WERI-Rb-1 (cell line): ENCODE measurements at regions not wholly inside any gene's neighbourhood (a gene's known extent, or its start where the extent isn't known, plus 50 kb on each side); places are given as distances from the start of the nearest gene placed in this dataset.

Source experiments
- DNase-seq: peaks from one replicate; pipeline ENCODE4 v3.0.0-alpha.2; 2020
- H3K27ac ChIP-seq: fragments of 250-450 bp; sonication (Bioruptor Pico); 2 replicates; pipeline ENCODE4 v1.5.1; 2020; ENCODE audit warnings: mild to moderate bottlenecking, moderate library complexity
- H3K27me3 ChIP-seq: fragments of 250-450 bp; sonication (Bioruptor Pico); 2 replicates; pipeline ENCODE4 v1.5.1; 2021; ENCODE audit warnings: mild to moderate bottlenecking, low read depth, moderate library complexity; ENCODE audit not compliant: insufficient read depth, severe bottlenecking
- H3K36me3 ChIP-seq: fragments of 250-450 bp; sonication (Bioruptor Pico); 2 replicates; pipeline ENCODE4 v1.5.1; 2020; ENCODE audit warnings: mild to moderate bottlenecking, moderate library complexity
- H3K4me3 ChIP-seq: 2 replicates; pipeline ENCODE4 v1.5.1; 2011; ENCODE audit warnings: low read depth, mild to moderate bottlenecking, control low read depth, low read length
- H3K9me3 ChIP-seq: fragments of 250-450 bp; sonication (Bioruptor Pico); 2 replicates; pipeline ENCODE4 v1.5.1; 2021; ENCODE audit warnings: mild to moderate bottlenecking, moderate library complexity; ENCODE audit not compliant: severe bottlenecking
- CTCF ChIP-seq: IDR thresholded peaks from 2 replicates; pipeline ENCODE4 v1.5.1; 2011; ENCODE audit warnings: low read depth, mild to moderate bottlenecking, control low read depth, inconsistent platforms, low read length

DNA sequence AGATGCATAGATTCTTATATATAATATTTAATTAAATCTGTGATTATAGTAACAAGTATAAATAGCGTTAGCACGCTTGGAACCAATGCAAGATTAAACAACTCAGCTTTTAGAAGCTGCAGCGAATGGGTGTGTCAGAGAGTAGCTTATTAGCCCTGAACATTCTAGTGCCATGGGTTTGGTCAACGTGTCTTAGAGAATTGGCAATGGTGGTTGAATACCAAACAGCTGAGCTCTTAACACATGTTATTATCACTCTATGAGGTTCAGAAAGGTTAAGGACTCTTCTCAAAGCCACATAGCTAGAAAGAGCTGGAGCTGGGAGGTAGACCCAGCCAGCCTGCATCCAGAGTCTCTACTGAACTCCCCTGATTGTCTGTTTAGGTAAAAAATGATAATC lies 284.2 kb upstream of the CHD6 start:
- H3K4me3 ChIP-seq = no peak overlapping the region
- no peaks in the 10 kb centered on the region for H3K27me3 ChIP-seq
- no peaks in the 10 kb centered on the region for H3K36me3 ChIP-seq
- TF ChIP-seq CTCF = no peak
- DNase-seq = no peak
- H3K9me3 ChIP-seq = no peaks in the 10 kb centered on the region
- H3K27ac ChIP-seq = no peak overlapping the region

DNA sequence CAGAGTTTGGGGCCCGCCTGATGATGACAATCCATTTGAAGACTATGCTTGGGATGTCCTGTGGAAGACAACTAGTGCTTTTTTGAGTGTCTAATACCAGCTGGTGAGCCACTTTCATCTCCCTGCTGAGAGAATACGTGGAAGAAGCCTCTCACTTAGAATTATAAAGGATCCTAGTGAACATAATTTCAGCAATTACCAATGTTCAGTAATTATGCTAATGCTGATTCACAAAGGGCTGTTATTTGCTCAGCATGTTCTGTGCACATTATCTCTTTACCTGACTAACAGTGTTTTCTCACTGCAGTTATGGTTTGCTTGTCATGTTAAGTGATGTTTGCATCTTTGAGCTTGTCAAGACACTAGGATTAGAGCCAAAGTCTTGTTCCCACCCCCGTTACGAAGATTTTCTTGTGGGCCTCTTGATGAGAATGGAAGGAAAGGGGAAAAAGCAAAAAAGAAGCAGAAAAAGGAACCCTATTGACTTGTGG lies 282.1 kb upstream of the CHD6 start:
- no peaks in the 10 kb centered on the region for H3K36me3 ChIP-seq
- DNase-seq = no peak
- no peak for TF ChIP-seq CTCF
- no peaks in the 10 kb centered on the region for H3K27me3 ChIP-seq
- H3K27ac ChIP-seq = no peak overlapping the region
- no peak overlapping the region for H3K4me3 ChIP-seq
- no peaks in the 10 kb centered on the region for H3K9me3 ChIP-seq

GRCh38 chr20:41897708-41898107 lies 279.5 kb upstream of the CHD6 start:
- no peak for TF ChIP-seq CTCF
- no peaks in the 10 kb centered on the region for H3K27me3 ChIP-seq
- H3K36me3 ChIP-seq = no peaks in the 10 kb centered on the region
- no peak for DNase-seq
- H3K9me3 ChIP-seq = no peaks in the 10 kb centered on the region
- H3K27ac ChIP-seq = no peak overlapping the region
- no peak overlapping the region for H3K4me3 ChIP-seq

GRCh38 chr20:41895241-41896032 lies 277.3 kb upstream of the CHD6 start:
- H3K4me3 ChIP-seq = no peak overlapping the region
- no peak for TF ChIP-seq CTCF
- no peaks in the 10 kb centered on the region for H3K27me3 ChIP-seq
- no peak overlapping the region for H3K27ac ChIP-seq
- DNase-seq = no peak
- no peaks in the 10 kb centered on the region for H3K9me3 ChIP-seq
- no peaks in the 10 kb centered on the region for H3K36me3 ChIP-seq

- H3K27ac ChIP-seq = no peak overlapping the region
- DNase-seq = no peak
- H3K27me3 ChIP-seq = no peaks in the 10 kb centered on the region
- no peaks in the 10 kb centered on the region for H3K36me3 ChIP-seq
- H3K9me3 ChIP-seq = peaks cover under 1% of the 10 kb centered on the region
- TF ChIP-seq CTCF = no peak
- no peak overlapping the region for H3K4me3 ChIP-seq
Observed at GRCh38 chr20:41894255-41894963, 276.2 kb upstream of the CHD6 start.
